ENCODE measurements at regions not wholly inside any gene's neighbourhood (a gene's known extent, or its start where the extent isn't known, plus 50 kb on each side); places are given as distances from the start of the nearest gene placed in this dataset.

DNA sequence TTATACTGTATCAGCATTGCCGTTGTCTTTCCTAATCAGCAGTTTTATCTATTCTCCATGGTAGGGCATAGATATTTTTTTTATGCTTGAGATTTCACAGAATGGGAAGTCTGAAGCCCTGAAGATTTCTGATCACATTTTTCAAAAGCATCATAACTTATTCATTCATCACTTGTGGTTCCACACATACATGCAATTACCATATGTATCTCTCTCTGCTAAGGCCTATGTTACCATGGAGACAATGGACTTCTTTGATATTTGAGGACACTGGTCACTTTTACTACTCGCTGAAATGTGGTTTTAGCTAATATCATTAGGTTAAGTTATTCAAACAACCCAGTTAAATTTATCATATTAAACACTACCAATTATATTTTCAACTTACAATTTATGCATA lies 1827.0 kb downstream of the MRPL39 start:
- no peak for DNase-seq (ENCODE audit: low read depth in 2 of 2)

DNA sequence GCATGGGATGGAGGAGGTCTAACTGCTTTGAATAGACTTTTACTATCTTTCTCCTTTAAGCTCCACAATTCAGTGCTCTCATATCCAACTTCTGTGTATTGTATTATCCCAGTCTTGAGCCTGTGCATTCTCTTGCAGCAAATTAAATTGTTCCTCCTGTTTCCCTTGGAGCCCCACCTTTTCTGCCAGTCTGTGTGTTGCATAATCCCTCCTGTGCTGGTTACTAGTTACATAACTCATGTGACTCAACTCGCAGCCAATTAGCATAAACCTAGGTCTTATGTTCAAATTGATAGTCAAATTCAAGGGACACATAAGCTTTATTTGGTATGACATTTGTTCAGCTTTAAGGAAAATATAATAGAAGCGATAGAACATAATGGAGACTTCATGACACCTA lies 1863.5 kb downstream of the MRPL39 start:
- no peak for DNase-seq (ENCODE audit: low read depth in 2 of 2)

DNA sequence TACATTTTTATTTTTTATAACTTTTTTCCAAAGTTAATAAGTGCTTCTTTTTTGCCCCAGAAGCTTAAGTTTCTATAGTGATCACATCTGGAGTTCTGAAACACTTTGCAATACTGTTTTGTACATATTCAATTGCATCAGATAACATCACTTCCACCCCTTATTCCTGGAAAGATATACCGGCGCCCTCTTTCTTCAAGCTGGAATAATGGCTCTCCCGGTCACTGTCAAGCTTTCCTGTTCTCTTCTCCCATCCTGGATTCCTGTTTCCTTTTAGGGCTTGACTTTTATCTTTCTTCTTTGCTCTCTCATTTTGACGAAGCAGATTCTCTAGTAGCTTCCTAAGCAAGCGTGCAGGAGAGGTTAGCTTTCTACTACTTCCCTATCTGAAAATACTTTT lies 1866.8 kb downstream of the MRPL39 start:
- DNase-seq (ENCODE audit: low read depth in 2 of 2) = no peak

DNA sequence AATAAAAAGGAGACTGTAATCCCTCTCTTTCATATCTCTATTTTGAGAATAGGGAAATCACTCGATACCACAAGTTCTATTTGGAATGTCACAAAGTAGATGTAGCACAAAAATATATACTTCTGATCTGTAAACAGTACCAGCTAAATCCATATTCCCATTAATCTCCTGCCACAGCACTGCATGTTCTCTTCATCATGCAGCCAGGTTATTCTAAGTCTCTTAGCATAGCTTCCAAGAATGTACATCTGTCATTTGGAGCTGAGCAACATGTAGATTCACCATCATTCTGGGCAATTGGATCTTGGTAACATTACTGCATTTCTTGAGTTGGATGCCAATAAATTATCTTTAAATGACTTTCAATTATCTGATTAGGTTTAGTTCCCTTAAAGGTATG lies 1874.5 kb downstream of the MRPL39 start:
- no peak for DNase-seq (ENCODE audit: low read depth in 2 of 2)

DNA sequence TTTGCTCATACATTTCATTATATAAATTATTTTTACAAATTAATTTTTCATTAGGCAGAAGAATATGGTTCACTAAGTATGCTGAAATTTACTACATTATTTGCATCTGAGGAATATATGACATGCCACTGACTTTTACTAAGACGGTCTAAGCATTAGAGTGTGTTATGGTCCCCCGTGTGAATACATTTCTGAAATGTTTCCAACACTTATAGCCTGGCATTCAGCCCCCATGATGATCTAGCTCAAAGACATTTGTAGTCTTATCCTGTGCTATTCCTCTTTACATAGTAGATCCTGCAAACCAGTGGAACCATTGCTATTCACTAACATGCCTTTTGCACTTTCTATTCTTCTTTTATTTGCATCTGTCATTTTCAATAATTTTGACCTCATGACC lies 1878.0 kb downstream of the MRPL39 start:
- no peak for DNase-seq (ENCODE audit: low read depth in 2 of 2)

DNA sequence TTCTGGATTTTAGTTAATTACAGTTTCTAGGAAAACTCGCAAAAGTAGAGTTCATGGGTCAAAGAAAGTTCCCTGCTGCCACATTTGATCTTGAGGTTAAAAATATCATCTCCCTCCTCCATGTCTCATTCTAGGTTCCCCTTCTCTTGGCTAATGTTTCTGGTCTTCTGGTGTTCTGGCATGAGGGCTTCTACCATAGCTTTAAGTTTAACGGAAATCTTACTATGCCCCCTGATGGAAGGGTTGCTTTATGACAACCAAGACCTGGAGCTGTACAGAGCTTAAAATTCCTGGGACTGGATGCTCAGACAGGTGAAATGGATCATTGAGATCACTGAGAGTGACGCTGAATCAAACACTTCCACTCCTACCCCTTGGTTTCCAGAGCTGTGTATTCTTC lies 1881.7 kb downstream of the MRPL39 start:
- DNase-seq (ENCODE audit: low read depth in 2 of 2) = no peak

DNA sequence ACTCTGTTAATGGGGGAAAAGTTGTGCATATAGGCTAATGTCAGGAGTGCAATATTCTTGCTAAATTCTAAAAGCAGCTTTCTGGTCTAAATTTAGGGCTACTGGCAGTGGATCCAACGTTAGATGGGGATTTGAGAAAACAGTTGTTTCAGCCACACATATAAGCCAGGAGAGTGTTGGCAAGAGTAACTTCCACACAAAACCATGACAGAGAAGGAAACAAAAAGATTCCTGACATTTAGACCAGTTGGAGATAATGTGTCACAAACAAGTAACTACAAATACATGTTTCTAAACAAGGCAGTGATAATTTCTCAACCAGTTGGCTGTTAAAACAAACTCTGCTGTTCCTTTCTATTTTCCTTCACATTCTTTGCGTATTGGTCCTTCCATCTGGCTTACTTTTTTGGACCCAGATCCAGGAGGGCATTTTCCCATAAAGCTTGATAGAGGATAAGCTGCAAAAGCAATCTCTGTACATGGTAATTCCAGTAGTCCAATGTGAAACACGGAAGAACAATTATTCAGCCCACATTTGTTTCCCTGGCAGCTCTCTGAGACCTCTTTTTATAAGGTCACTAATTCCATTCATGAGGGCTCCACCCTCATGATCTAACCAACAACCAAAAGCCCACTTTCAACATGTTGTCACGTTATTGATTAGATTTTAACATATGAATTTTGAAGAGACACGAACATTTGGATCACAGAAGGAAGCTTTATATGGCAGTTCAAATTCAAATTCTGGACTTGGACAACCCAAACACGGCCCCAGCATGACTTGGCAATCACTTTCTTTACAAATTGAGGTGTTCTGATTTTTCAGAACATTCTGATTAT lies 1888.6 kb downstream of the MRPL39 start:
- DNase-seq (ENCODE audit: low read depth in 2 of 2) = no peak

DNA sequence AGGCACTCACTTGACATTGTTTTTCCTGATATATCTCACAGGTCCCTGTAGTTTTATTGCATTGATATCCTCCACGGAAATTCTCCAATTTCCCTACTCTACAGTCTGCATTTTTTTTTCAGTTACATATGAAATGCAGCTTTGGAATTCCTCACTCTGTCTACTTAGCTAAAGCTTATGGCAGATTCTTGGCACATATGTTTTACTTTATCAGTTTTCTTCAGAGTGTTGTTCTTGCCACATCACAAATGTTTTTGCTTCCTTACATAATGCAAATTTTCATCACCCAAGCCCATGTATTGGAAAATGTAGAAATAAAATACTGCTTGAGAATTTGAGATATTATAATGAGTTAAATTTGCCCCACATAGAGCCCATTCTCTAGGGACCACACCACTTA lies 1895.1 kb downstream of the MRPL39 start:
- no peak for DNase-seq (ENCODE audit: low read depth in 2 of 2)

DNA sequence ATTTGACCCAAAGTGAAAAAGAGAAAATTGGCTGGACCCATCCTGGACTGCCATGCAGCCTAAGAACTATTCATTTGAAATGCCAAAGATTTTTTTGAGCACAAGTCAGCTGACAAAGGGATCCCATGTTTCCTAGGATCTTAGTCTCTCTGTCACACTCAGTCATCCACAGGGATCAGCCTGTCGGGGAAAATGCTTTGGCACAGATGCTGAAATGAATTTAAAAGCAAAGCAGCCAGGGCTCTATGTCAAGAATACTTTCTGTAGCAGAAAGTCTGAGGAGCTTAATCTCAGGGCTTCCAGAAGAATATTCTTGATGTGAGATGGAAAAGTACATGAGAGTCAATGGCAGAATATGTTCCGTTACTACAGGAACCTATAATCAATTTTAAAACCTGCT lies 1900.8 kb downstream of the MRPL39 start:
- DNase-seq (ENCODE audit: low read depth in 2 of 2) = no peak

DNA sequence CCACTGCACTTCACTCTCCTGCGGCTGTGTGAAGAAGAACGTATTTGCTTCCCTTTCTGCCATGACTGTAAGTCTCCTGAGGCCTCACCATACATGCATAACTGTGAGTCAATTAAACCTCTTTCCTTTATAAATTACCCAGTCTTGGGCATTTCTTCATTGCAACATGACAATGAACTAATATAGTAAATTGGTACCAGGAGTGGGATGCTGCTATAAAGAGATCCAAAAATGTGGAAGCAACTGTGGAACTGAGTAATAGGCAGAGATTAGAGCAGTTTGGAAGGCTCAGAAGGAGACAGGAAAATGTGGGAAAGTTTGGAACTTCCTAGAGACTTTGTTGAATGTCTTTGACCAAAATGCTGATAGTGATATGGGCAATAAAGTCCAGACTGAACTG lies 1907.9 kb downstream of the MRPL39 start:
- no peak for DNase-seq (ENCODE audit: low read depth in 2 of 2)

DNA sequence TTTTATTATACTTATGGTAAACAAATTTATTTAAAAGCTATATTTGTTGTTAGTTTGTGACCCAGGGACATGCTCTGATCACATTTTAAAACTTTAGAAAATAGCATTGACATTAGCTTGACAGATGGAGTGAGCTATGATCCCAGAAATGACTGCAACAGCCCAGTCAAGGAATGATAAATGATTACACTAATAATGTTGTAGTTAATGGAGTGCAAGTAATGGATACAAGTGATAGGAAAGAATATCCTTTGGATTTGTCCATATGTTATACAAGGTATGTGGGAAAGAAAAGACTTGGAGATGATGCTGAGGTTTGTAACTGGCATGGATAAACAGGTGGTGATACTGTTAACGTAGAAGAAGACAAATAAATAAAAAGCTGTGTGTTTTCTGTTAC lies 1908.7 kb downstream of the MRPL39 start:
- DNase-seq (ENCODE audit: low read depth in 2 of 2) = no peak

DNA sequence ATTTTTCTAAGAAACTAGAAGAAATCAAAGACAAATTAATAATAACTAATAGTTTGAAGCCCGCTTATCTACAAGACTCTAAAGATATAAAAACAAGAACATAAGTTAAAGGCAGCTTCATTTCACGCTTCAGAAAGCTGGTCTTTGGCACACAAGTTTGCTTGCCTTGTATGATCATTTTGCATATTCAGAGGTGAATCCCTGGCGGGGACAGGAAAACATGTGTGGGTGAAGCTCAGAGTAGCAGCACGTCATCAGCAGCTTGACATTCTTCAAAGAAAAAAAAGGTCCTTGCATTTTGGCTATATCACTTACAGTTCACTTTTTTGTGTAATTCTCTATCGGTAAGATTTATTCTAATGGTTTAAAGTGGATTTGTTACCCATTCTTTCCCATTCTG lies 1911.8 kb downstream of the MRPL39 start:
- DNase-seq (ENCODE audit: low read depth in 2 of 2) = no peak

DNA sequence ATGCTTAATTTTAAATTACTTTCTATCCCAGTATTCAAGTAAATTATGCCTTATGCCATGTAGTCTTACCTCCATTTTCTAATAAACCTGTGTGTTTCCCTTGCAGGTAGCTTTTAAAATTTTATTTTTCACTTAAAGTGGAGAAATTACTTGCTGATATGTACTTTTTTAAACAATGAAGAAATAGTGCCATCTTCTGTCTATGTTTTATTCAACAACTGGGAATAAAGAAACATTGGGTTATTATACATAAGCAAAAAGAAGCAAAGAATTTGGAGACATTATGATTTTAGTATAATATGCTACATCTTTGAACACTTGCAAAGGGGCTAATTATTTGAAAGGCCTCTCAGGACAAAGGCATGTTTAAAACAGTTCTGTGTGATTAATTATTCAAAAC lies 1912.9 kb downstream of the MRPL39 start:
- DNase-seq (ENCODE audit: low read depth in 2 of 2) = no peak

DNA sequence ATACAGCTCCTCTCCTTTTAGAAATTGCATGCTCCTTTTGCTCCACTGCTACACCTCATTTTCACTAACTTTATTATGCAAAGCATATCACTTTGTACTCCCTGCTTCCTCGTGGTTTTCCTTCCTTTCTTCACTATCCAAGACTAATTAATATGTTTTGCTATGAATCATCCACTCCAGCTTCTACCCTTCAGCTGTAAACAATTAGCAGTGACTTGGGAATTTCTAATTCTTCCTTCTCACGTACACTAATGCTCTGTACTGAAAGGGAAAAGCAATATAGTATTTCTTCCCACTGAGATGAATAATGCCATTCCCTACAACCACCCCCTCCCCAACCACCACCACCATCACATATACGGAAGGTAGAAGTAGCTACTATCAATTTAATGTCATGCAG lies 1917.0 kb downstream of the MRPL39 start:
- no peak for DNase-seq (ENCODE audit: low read depth in 2 of 2)

DNA sequence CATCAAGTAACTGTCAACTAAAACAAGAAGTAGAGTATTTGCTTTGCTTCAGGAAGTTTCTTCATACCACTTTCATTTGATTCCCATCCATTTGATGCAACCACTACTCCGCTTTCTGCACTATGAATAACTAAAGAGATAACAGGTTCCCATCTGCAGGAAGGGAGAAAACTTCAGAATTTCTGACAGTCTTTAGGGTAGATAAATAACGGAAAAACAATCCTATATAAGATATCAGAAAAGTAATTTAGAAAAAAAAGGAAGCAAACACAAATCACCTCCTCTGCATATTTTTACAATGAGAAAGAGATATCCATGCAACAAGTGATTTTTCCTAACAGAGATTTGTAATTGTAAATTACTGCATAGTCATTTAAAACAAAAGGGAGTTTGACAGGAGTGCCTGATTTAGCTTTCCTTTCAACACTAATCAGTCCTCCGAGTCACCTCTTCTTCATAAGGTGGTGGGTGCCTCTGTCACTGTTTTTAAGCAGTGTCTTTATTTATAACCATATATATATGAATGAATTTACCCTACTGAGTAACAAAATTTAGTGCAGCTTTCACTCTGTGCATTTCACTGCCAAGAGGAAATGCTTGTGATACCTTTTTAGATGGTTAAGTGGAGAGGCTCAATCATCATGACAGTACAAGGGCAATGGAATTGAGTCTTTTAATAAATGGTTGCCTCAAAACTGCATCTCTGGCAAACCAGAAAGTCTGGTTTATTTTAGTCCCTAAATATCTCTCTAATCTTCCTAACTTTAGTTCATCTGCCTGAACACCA lies 1920.4 kb downstream of the MRPL39 start:
- DNase-seq (ENCODE audit: low read depth in 2 of 2) = no peak

DNA sequence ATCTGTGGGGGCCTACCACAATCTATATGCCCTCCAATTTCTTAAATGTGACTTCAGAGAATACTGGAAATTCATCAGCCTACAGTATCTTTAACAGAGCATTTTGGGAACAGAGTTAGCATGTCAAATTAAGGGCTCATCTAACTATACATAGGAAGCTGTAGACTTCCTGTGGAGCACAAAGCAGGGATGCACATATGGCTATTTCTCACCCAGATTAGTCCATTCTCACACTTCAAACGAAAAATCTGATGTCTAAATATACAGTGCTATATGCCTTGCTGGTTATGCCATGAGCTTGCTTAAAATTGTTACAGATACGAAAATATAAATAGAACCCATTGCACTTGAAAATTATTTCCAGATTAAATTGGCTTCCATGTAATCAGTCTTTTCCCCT lies 1922.8 kb downstream of the MRPL39 start:
- DNase-seq (ENCODE audit: low read depth in 2 of 2) = no peak

DNA sequence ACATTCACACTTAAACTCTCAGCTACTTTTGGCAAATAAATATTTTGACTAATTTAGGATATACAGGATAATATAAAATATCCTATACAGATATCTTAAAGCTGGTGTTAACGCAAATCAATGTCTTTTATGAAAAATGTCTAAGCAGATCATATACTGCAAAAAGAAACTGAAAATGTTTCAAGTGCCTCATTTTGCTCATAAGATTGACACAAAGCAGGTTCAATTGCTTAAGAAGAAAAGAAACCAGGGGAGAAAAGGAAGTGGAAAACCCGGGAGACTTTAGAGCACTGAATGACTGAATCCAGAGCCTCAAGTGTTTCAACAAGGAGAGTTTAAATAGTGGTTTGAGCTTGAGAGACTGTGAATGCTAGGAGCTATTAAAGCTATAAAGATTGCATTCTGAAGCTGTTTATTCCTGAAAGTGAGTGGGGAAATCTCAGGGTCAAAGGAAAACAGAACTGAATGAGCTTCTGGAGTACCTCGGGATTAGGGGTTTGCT lies 1943.0 kb downstream of the MRPL39 start:
- DNase-seq (ENCODE audit: low read depth in 2 of 2) = no peak

DNA sequence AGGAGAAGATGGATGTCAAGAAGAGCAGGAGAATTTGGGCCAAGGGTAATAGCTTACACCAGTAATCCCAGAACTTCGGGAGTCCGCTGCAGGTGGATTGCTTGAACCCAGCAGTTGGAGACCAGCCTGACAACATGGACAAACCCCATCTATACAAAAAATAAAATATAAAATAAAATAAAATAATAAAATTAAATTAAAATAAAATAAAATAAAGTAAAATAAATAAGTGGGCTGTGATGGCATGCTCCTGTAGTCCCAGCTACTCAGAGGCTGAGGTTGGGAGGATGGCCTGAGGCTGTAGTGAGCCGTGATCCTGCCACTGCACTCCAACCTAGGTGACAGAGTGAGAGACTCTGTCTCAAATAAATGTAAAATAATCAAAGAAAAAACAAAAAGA lies 1946.7 kb downstream of the MRPL39 start:
- no peak for DNase-seq (ENCODE audit: low read depth in 2 of 2)

DNA sequence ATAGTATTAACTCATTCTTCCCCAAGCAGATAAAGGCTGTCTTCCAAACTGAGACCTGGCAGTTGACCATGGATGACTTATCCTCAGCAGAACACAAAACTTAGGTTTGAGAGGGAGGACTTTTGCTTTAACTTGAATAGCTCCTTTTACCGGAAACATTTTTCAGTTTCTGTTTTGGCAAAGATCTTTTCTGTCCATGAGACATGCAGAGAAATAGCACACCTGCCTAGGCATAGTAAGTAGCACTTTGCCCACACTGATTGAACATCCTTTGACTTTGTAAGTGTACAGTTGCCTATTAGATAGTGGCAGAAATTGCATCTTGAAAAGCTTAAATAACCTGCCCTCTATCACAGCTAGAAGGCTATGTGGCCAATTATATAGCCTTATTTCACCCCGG lies 1962.5 kb downstream of the MRPL39 start:
- DNase-seq (ENCODE audit: low read depth in 2 of 2) = no peak

DNA sequence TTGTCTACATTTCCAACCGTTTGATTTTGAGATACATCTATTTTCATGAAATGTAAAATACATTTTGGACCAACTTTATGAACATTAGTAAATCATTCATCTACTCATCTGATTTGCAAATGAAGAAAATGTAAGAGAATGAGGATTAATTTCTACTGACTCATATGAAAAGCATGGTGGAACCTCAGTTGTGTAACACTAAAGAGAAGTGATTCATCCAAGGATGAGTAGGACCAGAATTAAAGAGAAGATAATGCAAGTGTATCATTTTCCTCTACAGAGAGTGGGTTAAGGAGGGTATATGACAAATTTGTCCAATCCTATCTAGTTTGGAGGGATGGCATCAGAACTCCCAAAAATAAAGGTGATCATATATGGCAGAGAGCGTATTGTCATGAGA lies 1967.6 kb downstream of the MRPL39 start:
- DNase-seq (ENCODE audit: low read depth in 2 of 2) = no peak

DNA sequence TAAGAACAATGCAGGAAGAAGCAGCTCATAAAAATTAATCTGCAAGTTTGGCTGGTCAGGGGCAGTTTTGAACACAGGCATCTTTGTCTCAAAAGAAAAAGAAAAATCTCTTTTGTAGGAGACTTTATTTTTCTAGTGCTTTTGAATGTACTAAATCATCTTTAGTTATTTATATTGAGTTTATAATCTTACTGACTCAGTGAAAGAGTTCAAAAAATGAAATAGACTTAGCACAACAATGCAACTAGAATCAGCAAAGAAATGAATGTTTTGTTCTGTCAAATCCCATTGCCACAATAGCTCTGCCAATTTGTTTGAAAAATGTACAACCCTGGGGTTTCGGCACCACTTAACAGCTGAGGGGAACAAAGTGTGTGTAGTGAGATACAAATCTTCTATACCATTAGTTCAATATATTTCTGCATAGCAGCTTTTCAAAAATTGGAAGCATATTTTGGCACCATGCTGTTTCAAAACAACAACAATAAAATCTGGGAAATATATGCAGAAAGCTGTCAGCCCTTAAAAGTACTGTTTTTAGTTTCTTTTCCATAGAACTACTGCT lies 1969.1 kb downstream of the MRPL39 start:
- DNase-seq (ENCODE audit: low read depth in 2 of 2) = no peak

DNA sequence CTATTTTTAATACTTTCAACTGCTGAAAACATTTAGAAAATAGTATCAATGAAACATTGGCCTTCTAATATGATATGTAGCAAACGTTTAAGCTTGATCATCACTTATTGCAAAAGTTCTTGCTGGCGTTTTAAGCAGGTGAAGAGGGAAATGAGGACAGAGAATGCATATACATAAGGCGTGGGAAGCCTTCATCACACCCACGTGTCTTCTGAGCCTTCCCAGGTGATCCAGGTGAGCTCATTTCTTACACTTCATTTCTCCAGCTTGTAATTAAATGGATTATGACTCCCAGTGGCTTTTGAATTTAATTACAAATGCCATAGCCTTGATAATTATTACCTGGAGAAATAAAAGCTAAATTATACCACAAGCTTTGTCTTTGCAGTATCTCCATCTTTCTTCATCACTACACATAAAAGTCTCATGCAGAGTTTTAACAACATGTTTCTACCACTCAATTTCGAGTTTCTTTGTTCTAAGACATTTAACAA lies 1973.8 kb downstream of the MRPL39 start:
- no peak for DNase-seq (ENCODE audit: low read depth in 2 of 2)

DNA sequence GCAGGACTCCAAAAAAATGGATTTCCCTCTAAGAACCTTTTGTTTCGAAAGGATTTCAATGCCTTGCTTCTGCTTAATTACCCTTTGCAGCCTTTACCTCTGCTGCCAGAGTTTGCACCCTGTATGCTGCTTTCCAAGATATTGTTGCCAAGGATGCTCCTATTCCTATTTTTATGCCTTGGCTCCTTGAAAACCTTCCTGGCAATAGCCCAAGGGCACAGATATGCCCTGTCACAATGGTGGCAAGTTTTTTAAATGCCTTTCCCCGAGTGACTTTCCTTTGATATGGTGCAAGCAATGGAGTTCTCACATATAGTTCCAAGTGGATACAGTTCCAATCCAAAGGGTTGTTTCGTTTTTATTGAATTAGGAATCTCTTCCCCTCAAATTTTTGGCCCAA lies 1983.0 kb downstream of the MRPL39 start:
- DNase-seq (ENCODE audit: low read depth in 2 of 2) = no peak

Measured in stimulated activated CD4-positive, alpha-beta T cell treated with anti-CD3 and anti-CD28 coated beads, Interleukin-12 subunit alpha, Interleukin-12 subunit beta, amount 100 ng/mL, for 24 hours (primary cell).